ENCODE measurements at regions not wholly inside any gene's neighbourhood (a gene's known extent, or its start where the extent isn't known, plus 50 kb on each side); places are given as distances from the start of the nearest gene placed in this dataset.

- no peak for TF ChIP-seq REST (IDR thresholded peaks at IDR 0.05; ENCODE audit: insufficient read depth in 1 of 2, low read depth in 2 of 2, low read length in 2 of 2)
- TF ChIP-seq TAF1 (IDR thresholded peaks at IDR 0.05; ENCODE audit: borderline replicate concordance, insufficient read depth, low read length) = no peak
Measured at GRCh38 chr14:101350021-101350420, 211.3 kb upstream of the DIO3 start.

All from PFSK-1 (cell line).